ENCODE measurements at regions not wholly inside any gene's neighbourhood (a gene's known extent, or its start where the extent isn't known, plus 50 kb on each side); places are given as distances from the start of the nearest gene placed in this dataset.

DNA sequence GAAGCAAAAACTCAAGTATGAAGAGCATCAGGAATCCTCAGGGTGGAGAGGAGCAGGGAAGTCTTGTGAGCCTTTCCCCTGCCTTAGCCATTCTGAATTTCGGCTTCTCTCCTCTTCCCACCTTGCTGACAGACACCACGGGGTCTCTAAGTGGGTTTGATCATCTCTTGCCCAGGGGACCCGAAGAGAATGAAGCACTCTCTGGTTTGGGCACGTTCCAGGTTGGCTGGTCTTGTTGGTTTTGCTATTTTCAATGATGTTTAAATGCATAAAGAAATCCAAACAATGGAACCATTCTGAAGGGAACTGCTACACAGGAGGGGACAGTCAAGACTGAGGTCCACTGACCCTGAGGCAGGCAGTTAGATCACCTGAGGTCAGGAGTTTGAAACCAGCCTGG, 131.7 kb downstream of the PXDC1 start:
- TF ChIP-seq, protein P1, sequence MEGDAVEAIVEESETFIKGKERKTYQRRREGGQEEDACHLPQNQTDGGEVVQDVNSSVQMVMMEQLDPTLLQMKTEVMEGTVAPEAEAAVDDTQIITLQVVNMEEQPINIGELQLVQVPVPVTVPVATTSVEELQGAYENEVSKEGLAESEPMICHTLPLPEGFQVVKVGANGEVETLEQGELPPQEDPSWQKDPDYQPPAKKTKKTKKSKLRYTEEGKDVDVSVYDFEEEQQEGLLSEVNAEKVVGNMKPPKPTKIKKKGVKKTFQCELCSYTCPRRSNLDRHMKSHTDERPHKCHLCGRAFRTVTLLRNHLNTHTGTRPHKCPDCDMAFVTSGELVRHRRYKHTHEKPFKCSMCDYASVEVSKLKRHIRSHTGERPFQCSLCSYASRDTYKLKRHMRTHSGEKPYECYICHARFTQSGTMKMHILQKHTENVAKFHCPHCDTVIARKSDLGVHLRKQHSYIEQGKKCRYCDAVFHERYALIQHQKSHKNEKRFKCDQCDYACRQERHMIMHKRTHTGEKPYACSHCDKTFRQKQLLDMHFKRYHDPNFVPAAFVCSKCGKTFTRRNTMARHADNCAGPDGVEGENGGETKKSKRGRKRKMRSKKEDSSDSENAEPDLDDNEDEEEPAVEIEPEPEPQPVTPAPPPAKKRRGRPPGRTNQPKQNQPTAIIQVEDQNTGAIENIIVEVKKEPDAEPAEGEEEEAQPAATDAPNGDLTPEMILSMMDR (IDR thresholded peaks at IDR 0.05; ENCODE audit: insufficient read depth, missing control alignments) = no peak
- FAIRE-seq = no peak
- no peak for DNase-seq (ENCODE audit: insufficient read length, low spot score)

DNA sequence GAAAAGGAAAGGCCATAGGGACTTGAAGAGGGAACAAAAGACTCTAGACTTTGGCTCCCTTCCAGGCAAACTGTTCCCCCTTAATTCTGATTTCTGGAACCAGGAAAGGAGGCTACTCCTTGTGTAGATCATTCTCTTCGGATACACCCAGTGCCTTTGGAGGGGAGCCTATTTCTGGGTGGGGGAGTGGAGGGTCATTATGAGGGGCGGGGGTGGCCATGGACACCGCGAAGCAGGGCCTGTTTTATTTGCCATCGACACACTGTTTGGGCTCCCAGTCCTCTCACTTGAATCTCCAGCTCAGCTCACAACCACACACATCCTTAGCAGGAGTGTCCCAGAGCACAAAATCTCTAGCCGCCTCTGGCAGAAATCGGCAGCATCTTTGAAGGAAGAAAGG, 132.3 kb downstream of the PXDC1 start:
- TF ChIP-seq, protein P1 (IDR thresholded peaks at IDR 0.05; ENCODE audit: insufficient read depth, missing control alignments) = no peak
- no peak for FAIRE-seq
- no peak for DNase-seq (ENCODE audit: insufficient read length, low spot score)

DNA sequence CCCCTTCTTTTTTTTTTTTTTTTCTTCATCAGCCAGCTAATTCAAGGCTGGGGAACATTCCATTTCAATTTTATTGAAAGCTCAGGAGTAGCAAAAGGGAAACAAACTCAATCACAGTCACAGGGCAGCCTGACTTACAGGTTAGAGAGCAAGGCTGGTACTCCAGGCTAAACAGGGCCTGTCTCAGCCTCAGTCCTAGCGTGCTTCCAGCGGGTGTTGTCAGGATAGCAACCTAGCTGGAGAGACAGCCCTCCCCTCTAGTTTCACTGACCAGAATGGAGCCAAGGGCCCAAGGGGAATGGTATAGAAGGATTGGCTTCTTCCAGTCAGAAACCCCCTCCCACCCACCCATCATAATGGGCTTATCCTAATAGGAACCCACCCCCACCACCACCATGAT, 132.9 kb downstream of the PXDC1 start:
- no peak for DNase-seq (ENCODE audit: insufficient read length, low spot score)
- TF ChIP-seq, protein P1 (IDR thresholded peaks at IDR 0.05; ENCODE audit: insufficient read depth, missing control alignments) = no peak
- no peak for FAIRE-seq

DNA sequence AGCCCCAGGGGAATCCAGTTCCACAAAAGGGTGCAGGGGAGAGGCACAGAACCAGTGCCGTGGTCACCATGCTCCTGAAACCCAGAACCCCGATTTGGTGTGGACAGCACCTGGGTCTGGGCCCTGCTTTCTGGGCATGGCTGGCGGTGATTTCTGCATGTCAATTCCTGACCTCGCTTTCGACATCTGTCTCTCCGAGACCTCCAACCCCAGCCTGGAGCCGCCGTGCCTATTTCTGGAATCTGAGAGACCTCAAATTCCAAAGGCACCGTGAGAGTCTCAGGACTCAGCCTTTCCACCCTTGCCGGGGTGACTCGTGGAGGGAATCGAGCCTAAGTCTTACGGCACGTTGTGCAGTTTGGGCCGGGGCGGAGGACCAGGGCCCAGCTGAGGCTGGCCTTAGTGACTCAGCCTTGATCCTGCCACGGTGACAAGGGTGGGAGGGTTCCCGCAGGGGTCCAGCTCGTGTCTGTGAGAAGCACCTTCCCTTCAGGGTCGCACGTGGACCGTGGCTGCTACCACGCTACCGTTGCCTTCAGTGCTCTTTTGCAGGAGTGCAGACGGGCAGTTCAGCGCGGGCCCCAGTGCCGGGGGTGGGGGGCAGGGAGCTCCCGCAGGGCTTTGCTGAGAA, 133.7 kb downstream of the PXDC1 start:
- DNase-seq (ENCODE audit: insufficient read length, low spot score) = no peak
- FAIRE-seq = no peak
- TF ChIP-seq, protein P1 (IDR thresholded peaks at IDR 0.05; ENCODE audit: insufficient read depth, missing control alignments) = no peak

DNA sequence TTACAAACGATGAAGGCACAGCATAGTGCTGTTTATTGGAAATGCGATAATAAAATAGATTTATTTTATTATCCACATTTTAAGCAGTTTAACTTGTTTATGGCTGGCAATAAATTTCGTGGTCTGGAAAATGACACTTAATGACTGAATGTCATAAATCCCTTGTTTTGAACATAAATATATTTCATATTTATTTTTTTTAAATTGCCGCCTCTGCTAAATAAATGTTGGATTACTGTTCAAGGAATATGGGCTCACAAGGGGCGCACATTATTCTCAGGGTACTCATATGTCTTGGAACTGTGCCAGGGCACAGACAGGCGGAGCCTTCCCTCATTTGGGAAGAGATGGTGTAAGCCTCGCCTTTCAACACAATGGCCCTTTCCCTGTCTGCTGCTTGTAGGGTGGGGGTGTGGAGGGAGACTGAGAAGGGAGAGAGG, 134.3 kb downstream of the PXDC1 start:
- FAIRE-seq (no peak), DNase-seq (ENCODE audit: insufficient read length, low spot score) (no peak)

DNA sequence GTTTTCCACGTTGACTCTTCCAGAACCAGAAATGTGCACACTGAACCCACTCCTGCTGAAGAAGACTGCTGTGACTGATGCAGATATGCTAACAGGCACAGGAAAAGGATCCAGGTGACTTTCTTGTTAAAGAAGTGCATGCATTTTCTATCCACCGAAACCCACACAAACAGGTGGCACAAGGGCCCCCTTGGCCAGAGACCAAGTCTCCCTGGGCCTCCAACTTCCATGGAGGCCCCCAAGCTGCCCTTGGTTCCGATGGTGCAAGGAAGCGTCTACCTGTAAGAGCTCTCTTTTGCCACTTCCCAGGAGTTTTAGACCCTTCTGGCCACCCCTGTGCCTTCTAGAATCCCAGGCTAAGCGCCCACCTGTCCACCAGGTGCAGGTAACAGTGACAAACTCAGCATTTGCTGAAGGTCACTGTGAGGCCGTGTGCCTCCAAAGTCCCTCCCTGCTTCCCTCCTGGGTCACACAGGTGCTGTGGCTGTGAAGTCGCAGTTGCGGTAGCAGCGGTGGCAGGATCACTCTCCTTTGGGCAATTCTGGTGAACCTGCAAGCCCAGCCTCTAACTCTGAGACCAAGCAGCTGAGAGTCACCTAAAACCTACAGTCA, 134.8 kb downstream of the PXDC1 start:
- FAIRE-seq (no peak), DNase-seq (ENCODE audit: insufficient read length, low spot score) (no peak)
- TF ChIP-seq, protein P1 (IDR thresholded peaks at IDR 0.05; ENCODE audit: insufficient read depth, missing control alignments) = no peak

More for the DNA sequence above, 134.3 kb downstream of the PXDC1 start:
- TF ChIP-seq, protein P1 (IDR thresholded peaks at IDR 0.05; ENCODE audit: insufficient read depth, missing control alignments) = no peak
